GM18505 (cell line): ENCODE measurements at regions not wholly inside any gene's neighbourhood (a gene's known extent, or its start where the extent isn't known, plus 50 kb on each side); places are given as distances from the start of the nearest gene placed in this dataset.

Source experiments
- ATAC-seq: cut with Tn5 transposase; IDR thresholded peaks from one replicate; pipeline ENCODE4 v1.9.1; 2021; ENCODE audit not compliant: unreplicated experiment
- POLR2A ChIP-seq: IDR thresholded peaks from 4 replicates; pipeline ENCODE4 v1.6.1; 2011; ENCODE audit warnings: borderline replicate concordance; ENCODE audit not compliant: insufficient read depth, insufficient read length; ENCODE audit errors: extremely low read depth

DNA sequence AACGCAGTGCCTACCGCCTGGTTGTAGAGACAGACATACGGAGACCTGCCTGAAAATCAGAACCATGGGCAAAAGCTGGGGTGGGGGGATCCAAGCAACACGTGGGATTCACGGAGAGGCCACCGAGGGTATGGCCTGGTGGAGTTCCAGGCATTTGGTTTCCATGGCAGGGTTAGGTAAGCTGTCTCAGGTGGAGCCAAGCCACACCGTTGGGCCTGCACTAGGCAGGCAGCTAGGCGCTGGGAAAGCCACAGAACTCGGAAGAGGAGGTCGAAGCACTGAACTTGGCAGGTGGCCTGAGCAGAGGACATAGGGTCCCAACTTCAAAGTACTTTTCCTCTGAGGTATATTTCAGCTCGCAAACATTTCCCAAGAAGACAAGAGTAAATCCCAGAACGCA is 111.6 kb downstream of the ISL1 start:
- ATAC-seq: no peak
- no peak for TF ChIP-seq POLR2A

DNA sequence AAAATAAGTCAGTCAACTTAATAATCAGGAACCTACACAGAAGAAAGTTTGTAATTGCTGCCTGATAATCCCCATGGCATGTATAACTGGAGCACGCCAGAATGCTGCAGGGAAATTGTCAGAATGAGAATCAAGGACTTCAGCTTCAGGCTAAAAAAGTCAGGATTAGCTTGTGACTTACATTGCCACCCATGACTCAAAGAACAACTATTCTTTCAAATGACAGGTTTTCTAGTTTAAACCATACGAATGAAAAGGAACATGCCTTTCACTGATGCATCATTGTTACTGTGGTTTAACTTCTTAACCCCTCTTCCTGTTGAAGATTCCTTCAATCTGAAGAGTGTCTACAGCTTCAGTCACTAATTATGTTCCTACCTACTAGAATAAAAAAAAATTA is 112.4 kb downstream of the ISL1 start:
- no peak for TF ChIP-seq POLR2A
- no peak for ATAC-seq

- no peak for ATAC-seq
Observed at GRCh38 chr5:51517838-51518237, 134.6 kb downstream of the ISL1 start.

GRCh38 chr5:51518607-51519006 is 135.4 kb downstream of the ISL1 start:
- ATAC-seq: no peak
- no peak for TF ChIP-seq POLR2A

More at GRCh38 chr5:51517838-51518237, 134.6 kb downstream of the ISL1 start:
- TF ChIP-seq POLR2A: no peak

GRCh38 chr5:51521583-51521982 is 138.3 kb downstream of the ISL1 start:
- ATAC-seq: no peak
- no peak for TF ChIP-seq POLR2A

- ATAC-seq: no peak
- no peak for TF ChIP-seq POLR2A
Observed at GRCh38 chr5:51539232-51539631, 156.0 kb downstream of the ISL1 start.

DNA sequence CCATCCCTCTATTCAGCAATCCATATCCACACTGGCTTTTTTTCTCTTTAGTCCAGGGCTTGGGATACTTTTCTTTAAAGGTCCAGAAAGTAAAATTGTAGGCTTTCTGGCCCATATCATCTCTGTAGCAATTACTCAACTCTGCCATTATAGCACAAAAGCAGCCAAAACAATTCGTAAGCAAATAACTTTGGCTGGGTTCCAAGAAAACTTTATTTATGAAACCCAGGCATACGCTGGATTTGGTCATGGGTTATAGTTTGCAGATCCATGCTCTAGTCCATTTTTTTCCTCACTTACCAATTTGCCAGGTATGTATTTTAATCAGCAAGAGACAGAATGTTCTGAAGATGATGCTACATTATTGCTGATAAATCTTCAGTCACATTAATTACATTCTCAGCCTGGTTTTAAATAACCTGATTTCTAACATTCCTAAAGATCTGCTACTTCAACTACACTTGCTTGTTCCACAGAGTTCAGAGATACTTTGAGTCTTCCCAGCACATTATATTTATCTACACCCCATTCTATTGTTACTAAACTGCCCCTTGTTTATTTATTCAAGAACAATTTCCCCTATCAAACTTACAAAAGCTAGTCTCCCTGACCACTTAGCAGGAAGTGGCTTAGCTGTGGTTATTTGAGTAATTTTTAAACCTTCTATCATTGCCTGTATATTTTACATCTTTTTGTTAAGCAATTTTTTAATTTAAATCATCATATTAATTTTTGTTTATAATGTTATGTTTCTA is 161.0 kb downstream of the ISL1 start:
- no peak for TF ChIP-seq POLR2A
- ATAC-seq: no peak

- no peak for ATAC-seq
- no peak for TF ChIP-seq POLR2A
Observed at GRCh38 chr5:51556833-51557232, 173.6 kb downstream of the ISL1 start.

DNA sequence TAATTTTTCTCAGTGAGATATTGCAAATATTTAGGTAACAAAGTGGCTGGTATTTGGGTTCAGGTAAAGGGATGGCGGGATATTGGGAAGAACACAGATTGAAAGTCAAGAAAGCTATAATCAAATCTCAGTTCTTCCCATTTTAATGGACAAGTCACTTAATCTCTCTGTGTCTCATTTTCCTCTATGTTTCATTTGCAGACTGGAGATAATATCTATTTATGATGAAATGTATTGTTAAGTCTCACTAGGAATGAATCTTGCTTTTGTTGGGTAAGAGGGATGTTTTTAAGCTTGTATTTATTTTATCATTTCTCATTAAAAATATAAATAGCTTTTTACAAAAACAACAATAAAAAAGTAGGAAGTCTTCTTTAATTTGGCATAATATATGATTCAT is 175.4 kb downstream of the ISL1 start:
- no peak for ATAC-seq
- TF ChIP-seq POLR2A: no peak

GRCh38 chr5:51559339-51559738 is 176.1 kb downstream of the ISL1 start:
- TF ChIP-seq POLR2A: no peak
- ATAC-seq: no peak

DNA sequence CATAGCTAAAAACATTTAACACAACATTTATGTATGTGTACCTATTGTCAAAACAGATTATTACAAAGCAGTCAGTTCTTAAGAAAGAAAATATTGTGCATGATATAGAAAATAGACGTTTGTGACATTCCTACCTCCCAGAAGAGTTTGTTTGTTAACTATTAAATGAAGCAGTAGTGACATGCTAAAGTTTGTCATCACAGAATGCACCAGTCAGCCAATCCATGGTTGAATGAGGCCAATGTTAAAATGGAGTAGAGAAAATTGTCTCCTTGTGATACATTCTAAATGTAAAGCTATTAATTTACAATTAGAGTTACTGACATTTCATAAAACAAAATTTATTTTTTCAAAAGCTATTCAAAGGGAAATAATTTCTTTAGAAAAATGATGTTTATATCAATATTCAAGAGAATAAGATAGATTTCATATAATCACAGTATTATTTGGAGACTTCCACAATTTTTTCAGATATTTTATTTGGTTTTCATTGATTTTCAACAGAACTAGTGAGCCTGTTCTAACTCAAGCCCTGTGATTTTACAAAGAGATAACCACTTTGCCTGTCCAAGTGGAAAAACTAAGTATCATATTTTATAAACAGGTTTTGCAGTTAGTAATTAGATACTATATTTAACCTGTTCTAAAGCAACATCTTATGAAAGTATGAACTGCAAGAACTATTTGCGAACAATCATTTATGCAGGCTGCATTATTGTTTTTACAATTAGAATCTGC is 176.8 kb downstream of the ISL1 start:
- no peak for ATAC-seq
- no peak for TF ChIP-seq POLR2A

DNA sequence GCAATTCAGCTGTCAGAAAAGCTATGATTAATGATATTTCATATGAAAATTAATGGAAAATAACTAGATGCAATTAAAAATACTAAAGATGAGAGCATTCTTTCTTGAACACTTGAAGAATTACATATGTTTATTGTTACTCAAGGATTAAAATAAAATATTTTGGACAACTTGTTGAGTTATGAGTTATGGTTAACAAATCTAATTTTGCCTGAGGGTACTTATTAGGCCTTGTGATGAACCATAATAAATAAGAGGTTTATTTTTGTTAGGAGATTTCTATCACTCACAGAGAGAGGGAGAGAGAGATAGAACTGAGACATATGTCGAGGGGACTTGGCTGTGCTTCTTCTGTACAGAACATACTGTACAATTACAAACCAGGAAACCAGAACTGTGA is 183.7 kb downstream of the ISL1 start:
- ATAC-seq: no peak
- TF ChIP-seq POLR2A: no peak

GRCh38 chr5:51567636-51568035 is 184.4 kb downstream of the ISL1 start:
- ATAC-seq: no peak
- TF ChIP-seq POLR2A: no peak

GRCh38 chr5:51573835-51574234 is 190.6 kb downstream of the ISL1 start:
- TF ChIP-seq POLR2A: no peak
- no peak for ATAC-seq
